K562 (cell line): ENCODE measurements at regions not wholly inside any gene's neighbourhood (a gene's known extent, or its start where the extent isn't known, plus 50 kb on each side); places are given as distances from the start of the nearest gene placed in this dataset.

ENCODE experiments used
- ARHGAP35 ChIP-seq: fragments of 450-650 bp; IDR thresholded peaks from 2 replicates; pipeline ENCODE4 v1.6.1; 2018; ENCODE audit not compliant: partially characterized antibody
- CEBPG ChIP-seq, 3 experiments: fragments of 200-800 bp in 1 of 3; sonication (Bioruptor generic) in 1 of 3; sonication (generic) in 1 of 3; formaldehyde crosslinking in 1 of 3; IDR thresholded peaks in 2 of 3; conservative IDR thresholded peaks in 1 of 3; 2 replicates each; pipeline versions ENCODE4 v1.6.1 to v1.8.0; 2016 to 2022; ENCODE audit warnings: missing compliant biosample characterization in 2 of 3, missing genetic modification characterization in 2 of 3, mild to moderate bottlenecking in 1 of 3, missing genetic modification reagents in 1 of 3
- CREM ChIP-seq: IDR thresholded peaks from 2 replicates; pipeline ENCODE4 v1.6.1; 2014; ENCODE audit warnings: antibody characterized with exemption, low read depth
- CXXC5 ChIP-seq: fragments of 250-450 bp; sonication (Bioruptor Pico); IDR thresholded peaks from 2 replicates; pipeline ENCODE4 v1.8.0; 2022; ENCODE audit warnings: inconsistent platforms, mild to moderate bottlenecking, moderate library complexity
- ELF1 ChIP-seq: fragments of 200-800 bp; sonication (Bioruptor generic); IDR thresholded peaks from 2 replicates; pipeline ENCODE4 v1.6.1; 2016; ENCODE audit warnings: missing genetic modification characterization, missing compliant biosample characterization
- L3MBTL2 ChIP-seq: fragments of 450-650 bp; IDR thresholded peaks from 2 replicates; pipeline ENCODE4 v1.6.1; 2016; ENCODE audit warnings: mild to moderate bottlenecking, moderate library complexity
- NRF1 ChIP-seq, 2 experiments: fragments of 450-650 bp; IDR thresholded peaks in 1 of 2; conservative IDR thresholded peaks in 1 of 2; 2 replicates each; pipeline ENCODE4 v1.6.1; 2014; ENCODE audit warnings: mild to moderate bottlenecking in 2 of 2
- NUFIP1 ChIP-seq: fragments of 450-650 bp; IDR thresholded peaks from 2 replicates; pipeline ENCODE4 v1.6.1; 2018; ENCODE audit not compliant: partially characterized antibody
- SLC30A9 ChIP-seq: fragments of 250-450 bp; sonication (Bioruptor Pico); IDR thresholded peaks from 2 replicates; pipeline ENCODE4 v1.8.0; 2022; ENCODE audit warnings: mild to moderate bottlenecking, moderate library complexity
- TFAP4 ChIP-seq: sonication (generic); formaldehyde crosslinking; IDR thresholded peaks from 2 replicates; pipeline ENCODE4 v1.8.0; 2022; ENCODE audit warnings: missing genetic modification reagents, mild to moderate bottlenecking, moderate library complexity, borderline replicate concordance
- THAP7 ChIP-seq: fragments of 250-450 bp; sonication (Bioruptor Pico); IDR thresholded peaks from 2 replicates; pipeline ENCODE4 v1.5.0; 2021
- ZNF707 ChIP-seq: fragments of 250-450 bp; sonication (Bioruptor Pico); conservative IDR thresholded peaks from 2 replicates; pipeline ENCODE4 v1.8.0; 2022; ENCODE audit warnings: inconsistent platforms, mild to moderate bottlenecking, moderate library complexity
- TF ChIP-seq, protein P1 (sequence below), 2 experiments: fragments of 450-650 bp in 1 of 2; sonication (generic) in 1 of 2; formaldehyde crosslinking in 1 of 2; IDR thresholded peaks; 2 replicates each; pipeline versions ENCODE4 v1.7.1 to v1.9.0; 2016 to 2022; ENCODE audit warnings: inconsistent platforms in 1 of 2, mild to moderate bottlenecking in 1 of 2, missing genetic modification reagents in 1 of 2
- TF ChIP-seq, protein P2 (sequence below), 2 experiments: IDR thresholded peaks; 2 replicates each; pipeline ENCODE4 v1.6.1; 2011; ENCODE audit warnings: borderline replicate concordance in 1 of 2, control low read depth in 1 of 2, low read depth in 1 of 2, low read length in 1 of 2, mild to moderate bottlenecking in 1 of 2, mixed read lengths in 1 of 2, moderate library complexity in 1 of 2; ENCODE audit not compliant: insufficient read depth in 1 of 2, insufficient read length in 1 of 2, poor library complexity in 1 of 2, severe bottlenecking in 1 of 2; ENCODE audit errors: extremely low read depth in 1 of 2

GRCh38 chr4:187814737-187815465, 180.7 kb upstream of the ZFP42 start (continued):
- TF ChIP-seq, protein P1, sequence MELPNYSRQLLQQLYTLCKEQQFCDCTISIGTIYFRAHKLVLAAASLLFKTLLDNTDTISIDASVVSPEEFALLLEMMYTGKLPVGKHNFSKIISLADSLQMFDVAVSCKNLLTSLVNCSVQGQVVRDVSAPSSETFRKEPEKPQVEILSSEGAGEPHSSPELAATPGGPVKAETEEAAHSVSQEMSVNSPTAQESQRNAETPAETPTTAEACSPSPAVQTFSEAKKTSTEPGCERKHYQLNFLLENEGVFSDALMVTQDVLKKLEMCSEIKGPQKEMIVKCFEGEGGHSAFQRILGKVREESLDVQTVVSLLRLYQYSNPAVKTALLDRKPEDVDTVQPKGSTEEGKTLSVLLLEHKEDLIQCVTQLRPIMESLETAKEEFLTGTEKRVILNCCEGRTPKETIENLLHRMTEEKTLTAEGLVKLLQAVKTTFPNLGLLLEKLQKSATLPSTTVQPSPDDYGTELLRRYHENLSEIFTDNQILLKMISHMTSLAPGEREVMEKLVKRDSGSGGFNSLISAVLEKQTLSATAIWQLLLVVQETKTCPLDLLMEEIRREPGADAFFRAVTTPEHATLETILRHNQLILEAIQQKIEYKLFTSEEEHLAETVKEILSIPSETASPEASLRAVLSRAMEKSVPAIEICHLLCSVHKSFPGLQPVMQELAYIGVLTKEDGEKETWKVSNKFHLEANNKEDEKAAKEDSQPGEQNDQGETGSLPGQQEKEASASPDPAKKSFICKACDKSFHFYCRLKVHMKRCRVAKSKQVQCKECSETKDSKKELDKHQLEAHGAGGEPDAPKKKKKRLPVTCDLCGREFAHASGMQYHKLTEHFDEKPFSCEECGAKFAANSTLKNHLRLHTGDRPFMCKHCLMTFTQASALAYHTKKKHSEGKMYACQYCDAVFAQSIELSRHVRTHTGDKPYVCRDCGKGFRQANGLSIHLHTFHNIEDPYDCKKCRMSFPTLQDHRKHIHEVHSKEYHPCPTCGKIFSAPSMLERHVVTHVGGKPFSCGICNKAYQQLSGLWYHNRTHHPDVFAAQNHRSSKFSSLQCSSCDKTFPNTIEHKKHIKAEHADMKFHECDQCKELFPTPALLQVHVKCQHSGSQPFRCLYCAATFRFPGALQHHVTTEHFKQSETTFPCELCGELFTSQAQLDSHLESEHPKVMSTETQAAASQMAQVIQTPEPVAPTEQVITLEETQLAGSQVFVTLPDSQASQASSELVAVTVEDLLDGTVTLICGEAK (IDR thresholded peaks at IDR 0.05) = no peak
- TF ChIP-seq, protein P1 (CRISPR knock-in tag; IDR thresholded peaks at IDR 0.05) = no peak
- TF ChIP-seq CXXC5 (CRISPR knock-in tag) (peak; percentile 27; the same call in 1 of the 2 replicates), ELF1 (tag) (peak; percentile 55), NRF1 (conservative IDR thresholded peaks at IDR 0.05 in 1 of 2, IDR thresholded peaks at IDR 0.05 in 1 of 2) (peak; percentile 84 to 88), ARHGAP35 (no peak), CEBPG (CRISPR knock-in tag; IDR thresholded peaks at IDR 0.05) (peak; percentile 83), CEBPG (tag; conservative IDR thresholded peaks at IDR 0.05 in 1 of 2, IDR thresholded peaks at IDR 0.05 in 1 of 2) (peak; percentile 91 to 97), SLC30A9 (no peak), NUFIP1 (no peak), ZNF707 (CRISPR knock-in tag) (no peak), CREM (peak; percentile 37; the same call in 1 of the 2 replicates), THAP7 (CRISPR knock-in tag) (no peak), L3MBTL2 (peak; percentile 53; the same call in 1 of the 2 replicates), TFAP4 (CRISPR knock-in tag) (0 out of 2 replicates have a peak, but pooled peaks have one; percentile 11)
- TF ChIP-seq, protein P2, sequence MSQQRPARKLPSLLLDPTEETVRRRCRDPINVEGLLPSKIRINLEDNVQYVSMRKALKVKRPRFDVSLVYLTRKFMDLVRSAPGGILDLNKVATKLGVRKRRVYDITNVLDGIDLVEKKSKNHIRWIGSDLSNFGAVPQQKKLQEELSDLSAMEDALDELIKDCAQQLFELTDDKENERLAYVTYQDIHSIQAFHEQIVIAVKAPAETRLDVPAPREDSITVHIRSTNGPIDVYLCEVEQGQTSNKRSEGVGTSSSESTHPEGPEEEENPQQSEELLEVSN (IDR thresholded peaks at IDR 0.05; ENCODE audit: borderline replicate concordance in 1 of 2, extremely low read depth in 1 of 2, insufficient read depth in 1 of 2, insufficient read length in 1 of 2, low read depth in 1 of 2, low read length in 1 of 2, poor library complexity in 1 of 2, severe bottlenecking in 1 of 2) = peak in 1 of 2 experiments; percentile 15
- TF ChIP-seq, all 486 proteins: peak for 21
